Fibroblast of lung (primary cell): ENCODE measurements at regions not wholly inside any gene's neighbourhood (a gene's known extent, or its start where the extent isn't known, plus 50 kb on each side); places are given as distances from the start of the nearest gene placed in this dataset.

Experiments used
- CTCF ChIP-seq, 2 donors: IDR thresholded peaks in 1 of 2; conservative IDR thresholded peaks in 1 of 2; 1 replicate in 1 of 2; 2 replicates in 1 of 2; pipeline ENCODE4 v1.5.1; 2011 to 2012; ENCODE audit warnings: low read length in 2 of 2, control low read depth in 1 of 2, inconsistent platforms in 1 of 2, low read depth in 1 of 2, mild to moderate bottlenecking in 1 of 2
- EZH2 ChIP-seq: IDR thresholded peaks from 2 replicates; pipeline ENCODE4 v1.5.1; 2012; ENCODE audit warnings: low read length, control low read depth, mild to moderate bottlenecking; ENCODE audit errors: missing control alignments

- TF ChIP-seq CTCF (conservative IDR thresholded peaks at IDR 0.05 in 1 of 2, IDR thresholded peaks at IDR 0.05 in 1 of 2; ENCODE audit: low read depth in 1 of 2, low read length in 2 of 2), result no peak
- TF ChIP-seq EZH2, result no peak
Observed at GRCh38 chr18:1488394-1488793, 583.7 kb downstream of the ADCYAP1 start.
